Activated CD8-positive, alpha-beta T cell treated with anti-CD3 and anti-CD28 coated beads for 36 hours (primary cell): ENCODE measurements at regions not wholly inside any gene's neighbourhood (a gene's known extent, or its start where the extent isn't known, plus 50 kb on each side); places are given as distances from the start of the nearest gene placed in this dataset.

Source experiments
- ATAC-seq: fragments of 200-7000 bp; cut with Tn5 transposase; one replicate; pipeline ENCODE4 v1.10.0; 2021; ENCODE audit warnings: mild to moderate bottlenecking, moderate library complexity
- CTCF ChIA-PET: fragments of 350-600 bp; sonication (Branson Sonifier 250); formaldehyde crosslinking; loops from one replicate; lab custom pipeline; 2021; ENCODE audit warnings: antibody characterized with exemption; lab: Charles Lee
- POLR2A ChIA-PET: fragments of 350-600 bp; sonication (Branson Sonifier 250); formaldehyde crosslinking; loops from one replicate; lab custom pipeline; 2021; ENCODE audit warnings: antibody characterized with exemption; lab: Charles Lee
- DNase-seq: peaks from one replicate; pipeline ENCODE4 v3.0.0-alpha.2; 2020
- H3K27ac Mint-ChIP-seq: one replicate; pipeline ENCODE4 v1.8.0; 2021; ENCODE audit warnings: mild to moderate bottlenecking, mixed read lengths
- H3K27me3 Mint-ChIP-seq: one replicate; pipeline ENCODE4 v1.8.0; 2021; ENCODE audit warnings: mixed read lengths
- H3K36me3 Mint-ChIP-seq: one replicate; pipeline ENCODE4 v1.8.0; 2021; ENCODE audit warnings: low read depth, mixed read lengths
- H3K4me1 Mint-ChIP-seq: one replicate; pipeline ENCODE4 v1.8.0; 2021; ENCODE audit warnings: low read depth, mixed read lengths
- H3K4me3 Mint-ChIP-seq: one replicate; pipeline ENCODE4 v1.8.0; 2021; ENCODE audit warnings: mild to moderate bottlenecking, moderate library complexity, mixed read lengths
- H3K9me3 Mint-ChIP-seq: one replicate; pipeline ENCODE4 v1.8.0; 2021; ENCODE audit warnings: mixed read lengths
- intact Hi-C: fragments of 100-400 bp; cut with micrococcal nuclease; formaldehyde crosslinking; loops from one replicate; pipeline ENCODE4 v1.10.0; 2022
- TF ChIP-seq, protein P1 (sequence below): fragments of 200-600 bp; IDR thresholded peaks from one replicate; pipeline ENCODE4 v1.8.0; 2022; ENCODE audit warnings: antibody characterized with exemption, mild to moderate bottlenecking

DNA sequence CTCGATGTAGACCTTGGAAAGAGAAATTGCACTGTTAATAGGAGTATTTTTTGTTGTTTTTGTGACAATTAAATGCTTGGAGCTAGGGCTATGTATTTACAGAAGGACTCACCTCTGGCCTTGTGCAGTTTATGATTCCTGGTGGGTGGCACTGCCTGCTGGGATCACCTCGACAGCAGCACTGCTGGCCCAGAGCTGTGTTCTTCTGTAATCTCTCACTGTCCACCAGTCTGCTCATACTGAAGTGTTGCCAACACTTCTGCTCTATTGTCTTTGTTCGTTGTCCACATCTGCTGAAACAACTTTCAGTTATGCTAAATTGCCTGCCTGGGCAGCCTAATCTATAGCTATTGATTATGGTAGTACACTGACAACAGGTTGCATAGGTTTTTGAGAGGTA, 194.4 kb upstream of the ANK2 start:
- peaks cover 7% of the 10 kb centered on the region for H3K27me3 Mint-ChIP-seq
- H3K4me1 Mint-ChIP-seq = no peaks in the 10 kb centered on the region
- H3K4me3 Mint-ChIP-seq = no peak overlapping the region
- H3K36me3 Mint-ChIP-seq = no peaks in the 10 kb centered on the region
- ChIA-PET CTCF (interaction anchor here (0.6 to 1.5 kb wide), 2 partner anchors 83 to 96 kb away, joined by 3 to 8 read pairs; no protein-coding TSS in a partner anchor), POLR2A (no interaction called here)
- TF ChIP-seq, protein P1, sequence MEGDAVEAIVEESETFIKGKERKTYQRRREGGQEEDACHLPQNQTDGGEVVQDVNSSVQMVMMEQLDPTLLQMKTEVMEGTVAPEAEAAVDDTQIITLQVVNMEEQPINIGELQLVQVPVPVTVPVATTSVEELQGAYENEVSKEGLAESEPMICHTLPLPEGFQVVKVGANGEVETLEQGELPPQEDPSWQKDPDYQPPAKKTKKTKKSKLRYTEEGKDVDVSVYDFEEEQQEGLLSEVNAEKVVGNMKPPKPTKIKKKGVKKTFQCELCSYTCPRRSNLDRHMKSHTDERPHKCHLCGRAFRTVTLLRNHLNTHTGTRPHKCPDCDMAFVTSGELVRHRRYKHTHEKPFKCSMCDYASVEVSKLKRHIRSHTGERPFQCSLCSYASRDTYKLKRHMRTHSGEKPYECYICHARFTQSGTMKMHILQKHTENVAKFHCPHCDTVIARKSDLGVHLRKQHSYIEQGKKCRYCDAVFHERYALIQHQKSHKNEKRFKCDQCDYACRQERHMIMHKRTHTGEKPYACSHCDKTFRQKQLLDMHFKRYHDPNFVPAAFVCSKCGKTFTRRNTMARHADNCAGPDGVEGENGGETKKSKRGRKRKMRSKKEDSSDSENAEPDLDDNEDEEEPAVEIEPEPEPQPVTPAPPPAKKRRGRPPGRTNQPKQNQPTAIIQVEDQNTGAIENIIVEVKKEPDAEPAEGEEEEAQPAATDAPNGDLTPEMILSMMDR = no peak
- intact Hi-C loops = no loop called here
- H3K9me3 Mint-ChIP-seq = no peaks in the 10 kb centered on the region
- H3K27ac Mint-ChIP-seq = no peak overlapping the region
- ATAC-seq (no peak), DNase-seq (no peak)

DNA sequence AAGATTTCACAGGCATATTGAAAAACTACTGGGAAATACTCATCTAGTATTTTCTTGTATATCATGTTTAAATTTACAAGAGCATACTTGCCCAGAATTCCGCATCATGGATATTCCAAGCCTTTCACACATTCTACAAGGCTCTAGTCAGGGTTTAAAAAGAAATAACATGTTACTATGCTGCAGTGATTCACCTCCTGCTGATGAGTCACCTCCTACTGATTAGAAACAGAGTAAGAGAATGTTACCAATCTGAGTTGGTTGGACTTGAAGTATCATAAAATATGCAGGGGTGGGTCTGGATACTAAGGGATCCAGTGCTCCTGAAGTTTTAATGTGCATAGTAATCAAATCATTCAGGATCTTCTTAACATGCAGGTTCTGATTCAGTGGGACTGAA, 192.0 kb upstream of the ANK2 start:
- no peak overlapping the region for H3K27ac Mint-ChIP-seq
- no peaks in the 10 kb centered on the region for H3K36me3 Mint-ChIP-seq
- no peak for ATAC-seq
- ChIA-PET POLR2A (no interaction called here), CTCF (no interaction called here)
- H3K27me3 Mint-ChIP-seq = peaks cover 7% of the 10 kb centered on the region
- TF ChIP-seq, protein P1 = no peak
- H3K9me3 Mint-ChIP-seq = no peaks in the 10 kb centered on the region
- H3K4me3 Mint-ChIP-seq = no peak overlapping the region
- no peaks in the 10 kb centered on the region for H3K4me1 Mint-ChIP-seq
- DNase-seq = no peak
- intact Hi-C loops = no loop called here

DNA sequence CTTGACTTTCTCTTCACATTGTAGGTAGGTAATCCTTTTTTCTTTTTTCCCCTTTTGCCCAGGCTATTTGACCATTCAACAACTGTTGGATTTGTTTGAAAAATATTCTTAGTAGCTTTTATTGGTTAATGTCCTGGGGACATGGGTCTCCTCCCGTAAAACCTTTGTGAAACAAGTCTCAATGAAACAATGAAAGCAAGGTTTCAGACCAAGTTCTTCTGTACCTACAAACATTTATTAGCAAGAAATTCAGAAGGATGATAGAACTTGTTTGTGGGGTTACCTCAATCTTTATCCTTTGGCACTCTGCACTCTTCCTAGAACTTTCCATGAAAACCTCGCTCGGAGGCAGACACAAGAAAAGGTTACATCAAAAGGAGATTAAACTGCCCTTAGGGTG, 190.7 kb upstream of the ANK2 start:
- TF ChIP-seq, protein P1 = no peak
- no peaks in the 10 kb centered on the region for H3K9me3 Mint-ChIP-seq
- CTCF ChIA-PET = no interaction called here
- ATAC-seq = no peak
- H3K4me3 Mint-ChIP-seq = no peak overlapping the region
- H3K36me3 Mint-ChIP-seq = no peaks in the 10 kb centered on the region
- POLR2A ChIA-PET = no interaction called here
- no peaks in the 10 kb centered on the region for H3K4me1 Mint-ChIP-seq
- intact Hi-C loops = no loop called here
- DNase-seq = no peak
- no peak overlapping the region for H3K27ac Mint-ChIP-seq
- peaks cover 7% of the 10 kb centered on the region for H3K27me3 Mint-ChIP-seq

DNA sequence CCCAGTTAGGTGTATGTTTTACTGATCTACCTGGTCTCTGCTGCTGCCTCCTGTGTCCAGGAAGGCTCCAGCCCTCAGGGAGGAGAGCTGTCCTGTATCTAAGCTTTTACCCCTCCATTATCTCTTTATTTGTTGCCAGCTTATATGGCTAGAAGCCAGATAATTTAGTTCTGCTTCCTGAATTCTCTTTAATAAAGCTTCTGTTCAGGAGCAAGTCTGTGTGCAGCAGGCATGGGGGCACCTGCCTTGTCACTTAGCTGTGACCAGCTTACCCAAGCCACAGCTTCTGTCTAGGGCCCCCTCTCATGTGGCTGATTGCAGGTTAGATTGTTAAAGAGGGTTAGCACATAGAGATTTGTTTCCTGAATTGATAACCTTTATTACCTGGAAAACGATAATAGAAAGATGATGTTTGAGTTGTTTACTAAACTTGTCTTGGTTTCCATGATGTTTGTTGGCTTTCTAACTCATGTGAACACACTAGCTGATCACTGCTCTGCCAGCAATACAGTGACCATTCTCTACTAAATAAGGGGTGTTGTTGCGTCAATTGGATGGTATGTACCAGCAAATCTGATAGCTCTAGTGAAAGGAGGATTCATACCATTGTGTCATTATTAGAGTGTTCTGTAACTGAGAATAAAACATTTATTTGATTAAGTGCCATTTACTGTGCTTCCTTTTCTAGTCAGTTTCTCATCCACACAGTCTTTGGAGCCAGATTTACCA, 189.8 kb upstream of the ANK2 start:
- Mint-ChIP-seq H3K4me3 (no peak overlapping the region), H3K4me1 (no peaks in the 10 kb centered on the region), H3K27me3 (peaks cover 5% of the 10 kb centered on the region), H3K9me3 (no peaks in the 10 kb centered on the region), H3K27ac (no peak overlapping the region), H3K36me3 (no peaks in the 10 kb centered on the region)
- intact Hi-C loops = no loop called here
- no peak for DNase-seq
- TF ChIP-seq, protein P1 = no peak
- no peak for ATAC-seq
- ChIA-PET CTCF (no interaction called here), POLR2A (no interaction called here)

DNA sequence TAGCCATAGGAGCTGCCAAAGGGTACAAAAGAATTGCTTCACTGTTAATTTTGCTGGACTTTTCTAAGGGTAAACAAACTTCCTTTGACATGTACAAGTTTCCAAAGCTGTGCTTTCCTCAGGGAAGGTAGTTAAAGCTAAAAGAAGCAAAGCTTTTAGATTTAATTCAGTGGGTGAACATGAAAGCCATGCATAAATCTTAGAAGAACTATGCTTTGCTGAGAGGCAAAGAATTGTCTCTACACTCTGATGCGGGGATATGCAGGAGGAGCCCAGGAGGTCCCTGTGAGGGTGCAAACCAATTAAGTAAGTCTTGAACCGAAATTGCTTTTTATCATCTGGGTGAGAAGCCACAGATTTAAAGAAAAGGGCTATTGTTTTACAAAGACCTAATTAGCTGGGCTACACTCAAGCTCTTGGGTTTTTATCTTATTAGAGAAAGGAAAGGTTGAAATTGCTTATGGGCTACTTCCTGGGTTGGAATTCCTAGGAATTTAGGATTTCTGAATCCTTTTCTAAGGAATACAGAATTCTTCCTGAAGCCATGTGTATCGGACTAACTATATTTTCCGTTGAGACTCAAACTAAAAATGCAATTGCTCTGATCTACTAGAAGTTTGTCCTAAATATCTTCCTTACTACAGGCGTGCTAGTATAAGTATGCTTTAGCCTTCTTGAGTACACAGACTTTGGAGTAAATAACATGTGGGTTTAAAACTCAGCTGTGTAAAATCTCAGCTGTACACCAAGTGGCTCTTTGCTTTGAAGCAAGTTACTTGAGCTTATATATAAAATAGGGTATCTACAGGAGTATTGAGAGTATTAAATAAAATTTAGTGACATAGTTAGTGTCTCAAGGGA, 188.4 kb upstream of the ANK2 start:
- Mint-ChIP-seq H3K27ac (no peak overlapping the region), H3K36me3 (no peaks in the 10 kb centered on the region), H3K4me1 (no peaks in the 10 kb centered on the region), H3K27me3 (peaks cover 3% of the 10 kb centered on the region), H3K4me3 (no peak overlapping the region), H3K9me3 (no peaks in the 10 kb centered on the region)
- ChIA-PET POLR2A (no interaction called here), CTCF (no interaction called here)
- DNase-seq (no peak), ATAC-seq (no peak)
- TF ChIP-seq, protein P1 = no peak
- intact Hi-C loops = no loop called here
